ENCODE measurements at regions not wholly inside any gene's neighbourhood (a gene's known extent, or its start where the extent isn't known, plus 50 kb on each side); places are given as distances from the start of the nearest gene placed in this dataset.
"Not testable (repeated sequence)": the region's sequence is repeated elsewhere in the genome, so short reads cannot be mapped to it uniquely, and the experiment has no call there.

- no peak for DNase-seq (ENCODE audit: low spot score)
Observed at GRCh38 chr7:110557136-110557535, 533.8 kb upstream of the LRRN3 start.

- not testable (repeated sequence) for DNase-seq (ENCODE audit: low spot score)
Observed at GRCh38 chr7:110563286-110563685, 527.6 kb upstream of the LRRN3 start.

- no peak for DNase-seq (ENCODE audit: low spot score)
Observed at GRCh38 chr7:110564246-110564645, 526.7 kb upstream of the LRRN3 start.

- no peak for DNase-seq (ENCODE audit: low spot score)
Observed at GRCh38 chr7:110568388-110568787, 522.5 kb upstream of the LRRN3 start.

GRCh38 chr7:110568932-110569331, 522.0 kb upstream of the LRRN3 start:
- no peak for DNase-seq (ENCODE audit: low spot score)

- no peak for DNase-seq (ENCODE audit: low spot score)
Observed at GRCh38 chr7:110569486-110570205, 521.3 kb upstream of the LRRN3 start.

- DNase-seq (ENCODE audit: low spot score), result no peak
Observed at GRCh38 chr7:110573862-110574528, 516.9 kb upstream of the LRRN3 start.

- no peak for DNase-seq (ENCODE audit: low spot score)
Observed at GRCh38 chr7:110587294-110587693, 503.6 kb upstream of the LRRN3 start.

GRCh38 chr7:110590415-110590814, 500.5 kb upstream of the LRRN3 start:
- DNase-seq (ENCODE audit: low spot score), result no peak

GRCh38 chr7:110591341-110591740, 499.6 kb upstream of the LRRN3 start:
- no peak for DNase-seq (ENCODE audit: low spot score)

- no peak for DNase-seq (ENCODE audit: low spot score)
Observed at GRCh38 chr7:110592557-110592956, 498.4 kb upstream of the LRRN3 start.

GRCh38 chr7:110593355-110593754, 497.6 kb upstream of the LRRN3 start:
- no peak for DNase-seq (ENCODE audit: low spot score)

- DNase-seq (ENCODE audit: low spot score), result no peak
Observed at GRCh38 chr7:110595694-110596093, 495.2 kb upstream of the LRRN3 start.

GRCh38 chr7:110600956-110601355, 490.0 kb upstream of the LRRN3 start:
- DNase-seq (ENCODE audit: low spot score), result no peak

GRCh38 chr7:110601710-110602109, 489.2 kb upstream of the LRRN3 start:
- no peak for DNase-seq (ENCODE audit: low spot score)

GRCh38 chr7:110604206-110604605, 486.7 kb upstream of the LRRN3 start:
- DNase-seq (ENCODE audit: low spot score), result no peak

- DNase-seq (ENCODE audit: low spot score), result no peak
Observed at GRCh38 chr7:110604885-110605284, 486.0 kb upstream of the LRRN3 start.

- DNase-seq (ENCODE audit: low spot score), result no peak
Observed at GRCh38 chr7:110607050-110607857, 483.7 kb upstream of the LRRN3 start.

GRCh38 chr7:110609336-110609735, 481.6 kb upstream of the LRRN3 start:
- DNase-seq (ENCODE audit: low spot score), result no peak

GRCh38 chr7:110612680-110613079, 478.2 kb upstream of the LRRN3 start:
- no peak for DNase-seq (ENCODE audit: low spot score)
